ENCODE measurements at regions not wholly inside any gene's neighbourhood (a gene's known extent, or its start where the extent isn't known, plus 50 kb on each side); places are given as distances from the start of the nearest gene placed in this dataset.

- no peak for TF ChIP-seq CTCF (conservative IDR thresholded peaks at IDR 0.05)
- TF ChIP-seq ZFX (IDR thresholded peaks at IDR 0.05), result no peak
These were observed 817.8 kb upstream of the LUZP2 start for GRCh38 chr11:23679041-23679440.

Measured in C4-2B (cell line).